ENCODE measurements at regions not wholly inside any gene's neighbourhood (a gene's known extent, or its start where the extent isn't known, plus 50 kb on each side); places are given as distances from the start of the nearest gene placed in this dataset.

DNA sequence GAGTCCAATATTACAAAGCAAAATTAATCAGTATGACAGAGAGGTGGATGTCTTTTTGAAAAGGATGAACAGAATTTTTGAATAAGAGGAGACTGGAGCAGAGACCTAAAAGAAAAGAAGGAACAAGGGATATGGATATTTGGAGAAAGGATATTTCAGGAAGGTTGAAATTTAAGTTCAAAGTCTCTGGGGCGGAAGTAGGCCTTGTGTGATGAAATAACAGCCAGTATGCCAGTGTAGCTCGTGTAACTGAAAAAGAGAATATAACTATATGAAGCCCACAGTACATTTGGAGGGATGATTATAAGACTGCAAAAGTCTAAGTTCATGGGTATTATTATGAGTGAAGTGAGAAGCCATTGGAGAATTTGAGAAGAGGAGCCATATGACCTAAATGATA lies 766.7 kb downstream of the GBE1 start:
- H3K36me3 ChIP-seq = no peaks in the 10 kb centered on the region
- no peaks in the 10 kb centered on the region for H3K9me3 ChIP-seq (ENCODE audit: severe bottlenecking)
- no peaks in the 10 kb centered on the region for H3K27me3 ChIP-seq (ENCODE audit: insufficient read depth, low read depth, severe bottlenecking)
- H3K27ac ChIP-seq = no peak overlapping the region
- no peak overlapping the region for H3K4me3 ChIP-seq (ENCODE audit: low read depth, low read length)
- TF ChIP-seq, protein P1, sequence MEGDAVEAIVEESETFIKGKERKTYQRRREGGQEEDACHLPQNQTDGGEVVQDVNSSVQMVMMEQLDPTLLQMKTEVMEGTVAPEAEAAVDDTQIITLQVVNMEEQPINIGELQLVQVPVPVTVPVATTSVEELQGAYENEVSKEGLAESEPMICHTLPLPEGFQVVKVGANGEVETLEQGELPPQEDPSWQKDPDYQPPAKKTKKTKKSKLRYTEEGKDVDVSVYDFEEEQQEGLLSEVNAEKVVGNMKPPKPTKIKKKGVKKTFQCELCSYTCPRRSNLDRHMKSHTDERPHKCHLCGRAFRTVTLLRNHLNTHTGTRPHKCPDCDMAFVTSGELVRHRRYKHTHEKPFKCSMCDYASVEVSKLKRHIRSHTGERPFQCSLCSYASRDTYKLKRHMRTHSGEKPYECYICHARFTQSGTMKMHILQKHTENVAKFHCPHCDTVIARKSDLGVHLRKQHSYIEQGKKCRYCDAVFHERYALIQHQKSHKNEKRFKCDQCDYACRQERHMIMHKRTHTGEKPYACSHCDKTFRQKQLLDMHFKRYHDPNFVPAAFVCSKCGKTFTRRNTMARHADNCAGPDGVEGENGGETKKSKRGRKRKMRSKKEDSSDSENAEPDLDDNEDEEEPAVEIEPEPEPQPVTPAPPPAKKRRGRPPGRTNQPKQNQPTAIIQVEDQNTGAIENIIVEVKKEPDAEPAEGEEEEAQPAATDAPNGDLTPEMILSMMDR (IDR thresholded peaks at IDR 0.05; ENCODE audit: low read depth, low read length) = no peak
- DNase-seq = no peak

DNA sequence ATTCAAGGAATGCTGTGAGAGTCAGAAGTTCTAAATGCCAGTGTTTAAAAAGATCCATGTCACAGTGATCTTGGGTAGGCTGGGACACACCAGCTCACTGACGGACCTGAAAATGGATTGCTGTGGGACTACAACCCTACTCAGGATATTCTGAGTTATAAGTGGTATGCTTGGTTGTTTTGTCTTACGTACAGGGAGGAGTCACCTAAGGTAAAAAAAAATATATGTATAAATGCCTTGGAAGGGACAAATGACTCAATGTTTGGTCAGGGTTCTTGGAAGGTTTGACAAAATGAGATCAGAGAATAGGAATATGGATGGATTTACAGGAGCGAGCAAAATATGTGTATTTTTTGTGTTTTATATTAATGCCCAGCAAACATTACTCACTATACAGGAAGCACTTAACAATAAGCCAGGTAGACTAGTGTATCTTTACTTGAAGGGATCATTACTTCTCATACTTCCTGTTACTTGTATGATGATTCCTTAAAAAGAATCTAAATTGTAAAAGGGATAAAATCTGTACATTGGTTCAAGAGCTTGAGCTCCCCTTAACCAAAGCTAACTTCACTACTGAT lies 767.3 kb downstream of the GBE1 start:
- no peaks in the 10 kb centered on the region for H3K27me3 ChIP-seq (ENCODE audit: insufficient read depth, low read depth, severe bottlenecking)
- H3K9me3 ChIP-seq (ENCODE audit: severe bottlenecking) = peaks cover under 1% of the 10 kb centered on the region
- H3K27ac ChIP-seq = no peak overlapping the region
- H3K36me3 ChIP-seq = no peaks in the 10 kb centered on the region
- no peak overlapping the region for H3K4me3 ChIP-seq (ENCODE audit: low read depth, low read length)
- TF ChIP-seq, protein P1 (IDR thresholded peaks at IDR 0.05; ENCODE audit: low read depth, low read length) = no peak
- no peak for DNase-seq

DNA sequence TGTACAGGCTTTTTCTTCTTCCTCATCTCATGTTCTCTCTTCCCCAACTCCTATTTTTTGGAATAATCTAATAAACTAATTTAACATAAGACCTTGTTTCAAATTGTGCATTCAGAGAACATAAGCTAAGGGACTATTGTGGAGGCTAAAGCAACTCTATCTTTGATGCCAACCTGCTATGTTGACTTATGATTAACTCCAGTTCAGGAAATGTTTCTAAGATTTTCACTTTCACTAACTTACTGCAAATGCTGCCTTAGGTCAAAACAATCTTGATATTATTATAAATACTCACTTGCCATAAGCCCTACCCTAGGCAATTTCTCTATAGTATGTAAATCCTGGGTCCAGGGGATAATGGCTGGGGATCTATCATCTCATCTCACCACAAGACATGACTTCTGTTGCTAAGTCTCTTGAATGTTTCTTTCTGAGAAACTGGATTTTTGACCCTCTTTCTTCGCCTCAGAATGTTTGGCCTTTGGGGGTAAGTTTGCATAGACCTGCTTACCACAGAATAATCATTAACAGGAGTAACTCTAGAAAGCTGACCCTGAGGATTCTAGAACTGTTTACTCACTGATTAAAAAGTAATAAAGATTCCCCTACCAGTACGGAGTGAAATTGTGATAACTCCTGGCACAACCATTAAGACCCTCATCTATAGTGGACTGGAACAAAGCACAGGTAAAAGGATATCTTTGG lies 768.1 kb downstream of the GBE1 start:
- Histone ChIP-seq H3K9me3 (ENCODE audit: severe bottlenecking) (peaks cover 5% of the 10 kb centered on the region), H3K36me3 (no peaks in the 10 kb centered on the region), H3K27ac (no peak overlapping the region), H3K27me3 (ENCODE audit: insufficient read depth, low read depth, severe bottlenecking) (no peaks in the 10 kb centered on the region), H3K4me3 (ENCODE audit: low read depth, low read length) (no peak overlapping the region)
- no peak for DNase-seq
- TF ChIP-seq, protein P1 (IDR thresholded peaks at IDR 0.05; ENCODE audit: low read depth, low read length) = no peak

DNA sequence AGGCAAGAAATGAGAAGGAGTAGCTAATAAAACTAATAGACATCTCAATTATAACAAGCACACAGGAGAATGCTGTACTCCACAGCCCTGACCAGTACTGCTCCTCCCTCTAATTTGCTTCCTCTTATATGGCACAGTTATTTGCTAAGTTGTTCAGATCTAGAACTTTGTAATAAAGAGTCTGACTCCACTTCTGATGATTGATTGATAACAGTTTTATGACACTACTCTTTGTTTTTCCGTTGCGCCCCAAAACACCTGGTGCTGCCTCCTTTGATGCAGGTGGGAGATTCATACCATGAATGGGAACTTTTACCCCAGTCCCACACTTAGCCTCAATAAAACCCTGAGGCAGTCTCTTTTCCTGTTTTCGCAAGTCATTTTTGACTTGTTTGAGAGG lies 777.7 kb downstream of the GBE1 start:
- peak overlapping the region; percentile 25 for H3K27ac ChIP-seq
- no peak for DNase-seq
- peaks cover 8% of the 10 kb centered on the region for H3K9me3 ChIP-seq (ENCODE audit: severe bottlenecking)
- no peaks in the 10 kb centered on the region for H3K36me3 ChIP-seq
- H3K27me3 ChIP-seq (ENCODE audit: insufficient read depth, low read depth, severe bottlenecking) = no peaks in the 10 kb centered on the region
- TF ChIP-seq, protein P1 (IDR thresholded peaks at IDR 0.05; ENCODE audit: low read depth, low read length) = no peak
- H3K4me3 ChIP-seq (ENCODE audit: low read depth, low read length) = no peak overlapping the region

DNA sequence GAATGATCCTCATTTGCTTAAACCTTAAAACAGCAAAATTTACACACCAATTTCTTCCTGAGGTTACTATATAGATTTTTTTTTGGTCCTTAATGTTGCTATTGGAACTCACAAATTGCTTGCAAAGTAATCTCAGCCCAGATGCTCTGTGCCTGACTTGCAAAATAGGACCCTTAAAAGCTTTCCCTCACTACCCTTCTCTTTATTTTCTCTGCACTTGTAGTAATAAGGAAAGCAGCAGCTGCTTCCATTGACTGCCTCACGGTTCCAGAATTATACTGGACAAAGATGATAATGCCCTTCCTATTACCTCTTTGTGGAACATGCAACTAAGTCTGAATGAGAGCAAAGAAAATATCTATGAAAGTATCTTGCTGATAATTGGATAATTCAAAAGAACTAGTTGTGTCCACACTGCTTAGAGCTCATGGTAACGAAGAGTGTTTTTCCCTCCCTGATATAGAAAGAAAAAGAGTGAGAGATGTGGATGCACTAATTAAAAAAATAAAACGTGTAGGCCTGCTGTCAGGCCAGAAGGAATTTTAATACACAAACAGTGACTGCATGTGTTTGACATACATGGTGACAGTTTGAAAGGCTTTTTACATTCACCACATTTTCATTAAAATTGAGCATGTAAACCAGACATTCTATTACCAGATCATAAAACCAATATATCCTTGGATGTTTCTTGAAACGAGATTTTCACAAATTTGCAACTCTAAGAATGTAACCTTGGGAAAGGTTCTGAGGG lies 783.1 kb downstream of the GBE1 start:
- DNase-seq = no peak
- Histone ChIP-seq H3K27ac (no peak overlapping the region), H3K9me3 (ENCODE audit: severe bottlenecking) (peaks cover 8% of the 10 kb centered on the region), H3K27me3 (ENCODE audit: insufficient read depth, low read depth, severe bottlenecking) (no peaks in the 10 kb centered on the region), H3K36me3 (no peaks in the 10 kb centered on the region), H3K4me3 (ENCODE audit: low read depth, low read length) (no peak overlapping the region)
- TF ChIP-seq, protein P1 (IDR thresholded peaks at IDR 0.05; ENCODE audit: low read depth, low read length) = no peak
